Motor neuron (in vitro differentiated cells): ENCODE measurements at regions not wholly inside any gene's neighbourhood (a gene's known extent, or its start where the extent isn't known, plus 50 kb on each side); places are given as distances from the start of the nearest gene placed in this dataset.

ENCODE experiments used
- ATAC-seq, 8 experiments: fragments of 200-7000 bp; cut with Tn5 transposase; replicated peaks in 6 of 8; 2 replicates each; pipeline ENCODE4 v1.8.0; 2021; ENCODE audit warnings: mild to moderate bottlenecking in 8 of 8, moderate library complexity in 8 of 8
- H3K27ac ChIP-seq, 2 donors: fragments of 250-450 bp; sonication (Bioruptor Pico); 2 replicates each; pipeline ENCODE4 v1.9.0; 2021; ENCODE audit warnings: antibody characterized with exemption in 2 of 2, mild to moderate bottlenecking in 2 of 2, moderate library complexity in 1 of 2
- H3K4me1 ChIP-seq, 2 donors: fragments of 250-450 bp; sonication (Bioruptor Pico); replicated peaks in 1 of 2; 2 replicates each; pipeline ENCODE4 v1.6.1; 2021; ENCODE audit warnings: antibody characterized with exemption in 2 of 2, mild to moderate bottlenecking in 2 of 2, moderate library complexity in 1 of 2
- H3K4me3 ChIP-seq, 5 donors: fragments of 250-450 bp; sonication (Bioruptor Pico); 2 replicates each; pipeline ENCODE4 v1.9.0; 2021; ENCODE audit warnings: antibody characterized with exemption in 5 of 5, mild to moderate bottlenecking in 5 of 5, moderate library complexity in 4 of 5
- WGBS, 10 experiments: fragments of 450-650 bp; shearing (Covaris generic); methylation state at CpG; one replicate each; pipeline ENCODE4 v1.0.0; 2022; 5-methylcytosine and 5-hydroxymethylcytosine counted together
- in situ Hi-C, 9 experiments: fragments of 400-800 bp; cut with MboI; loops; one replicate each; pipeline ENCODE4 v1.15.0; 2021; ENCODE audit warnings: low sequenced_read_pairs in 9 of 9, low pct_unique_long_range_greater_than_20kb in 2 of 9; ENCODE audit not compliant: unreplicated experiment in 9 of 9

DNA sequence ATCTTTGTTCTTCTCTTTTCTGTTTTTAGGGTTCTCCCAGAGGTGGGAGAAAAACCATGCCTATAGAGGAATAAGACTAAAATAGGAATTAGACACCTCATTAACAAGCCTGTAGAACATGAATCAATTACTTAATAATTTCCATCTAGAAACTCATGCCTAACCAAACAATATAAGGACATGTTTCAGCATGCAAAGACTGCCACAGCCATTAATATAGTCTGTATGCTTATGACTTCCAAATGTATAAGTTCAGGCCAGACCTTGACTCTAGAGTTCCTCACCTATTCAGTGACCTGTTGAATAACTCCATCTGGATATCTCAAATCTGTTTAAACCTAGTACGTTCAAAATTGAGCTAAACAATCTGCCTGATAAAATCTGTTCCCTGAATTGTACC is 304.6 kb downstream of the BMP4 start:
- 70 to 100% (median 88%) methylated on average over 1 of the region's 1 CpG; no CpG with 5 or more reads in 3 of the 10 experiments for WGBS, 10 experiments
- in situ Hi-C loops: no loop called here
- Histone ChIP-seq H3K4me1 (no peaks in the 10 kb centered on the region), H3K4me3 (no peak overlapping the region), H3K27ac (no peak overlapping the region)
- ATAC-seq: no peak

GRCh38 chr14:53651096-53651740 is 305.4 kb downstream of the BMP4 start:
- 20 to 100% (median 86%) methylated on average over 1 to 3 of the region's 3 CpGs for WGBS, 10 experiments
- ATAC-seq: no peak
- no peaks in the 10 kb centered on the region for H3K4me1 ChIP-seq
- H3K4me3 ChIP-seq: no peak overlapping the region
- in situ Hi-C loops: no loop called here
- H3K27ac ChIP-seq: no peak overlapping the region

- no peaks in the 10 kb centered on the region for H3K4me1 ChIP-seq
- H3K4me3 ChIP-seq: no peak overlapping the region
- ATAC-seq: no peak
- in situ Hi-C loops: no loop called here
- H3K27ac ChIP-seq: no peak overlapping the region
Measured at GRCh38 chr14:53646925-53647324, 309.7 kb downstream of the BMP4 start.

DNA sequence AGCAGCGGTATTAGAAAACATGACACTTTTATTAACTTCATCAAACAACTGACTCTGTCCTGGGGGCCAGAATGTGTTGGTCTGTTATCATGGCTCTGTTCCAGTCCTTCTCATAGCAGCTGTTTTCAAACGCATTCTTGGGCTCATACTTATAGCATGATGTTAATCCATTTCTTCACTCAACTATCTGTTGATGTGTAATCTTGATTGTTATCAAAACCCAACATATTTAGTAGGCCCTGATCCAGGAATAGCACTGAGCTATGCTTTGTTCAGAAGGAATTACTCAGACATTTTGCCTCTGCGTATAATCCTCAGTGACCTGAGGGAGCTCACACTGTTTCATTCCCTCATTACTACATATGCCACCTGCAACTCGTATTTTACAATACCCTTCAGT is 315.9 kb downstream of the BMP4 start:
- H3K27ac ChIP-seq: no peak overlapping the region
- no peaks in the 10 kb centered on the region for H3K4me1 ChIP-seq
- no peak overlapping the region for H3K4me3 ChIP-seq
- no peak for ATAC-seq
- in situ Hi-C loops: no loop called here
- 29 to 100% (median 78%) methylated on average over 1 to 4 of the region's 4 CpGs; no CpG with 5 or more reads in 1 of the 10 experiments for whole genome bisulfite sequencing, 10 experiments

- in situ Hi-C loops: no loop called here
- 75 to 100% (median 94%) methylated on average over 1 of the region's 1 CpG; no CpG with 5 or more reads in 6 of the 10 experiments for WGBS, 10 experiments
- H3K27ac ChIP-seq: no peak overlapping the region
- peak in 2 of 8 experiments; percentile 84 to 87 for ATAC-seq
- H3K4me3 ChIP-seq: no peak overlapping the region
- no peaks in the 10 kb centered on the region for H3K4me1 ChIP-seq
Measured at GRCh38 chr14:53638966-53639365, 317.7 kb downstream of the BMP4 start.

GRCh38 chr14:53634793-53635192 is 321.8 kb downstream of the BMP4 start:
- no peaks in the 10 kb centered on the region for H3K4me1 ChIP-seq
- no peak overlapping the region for H3K27ac ChIP-seq
- in situ Hi-C loops: no loop called here
- H3K4me3 ChIP-seq: no peak overlapping the region
- no peak for ATAC-seq
- 14 to 96% (median 87%) methylated on average over 2 to 4 of the region's 4 CpGs; no CpG with 5 or more reads in 1 of the 10 experiments for WGBS, 10 experiments

- Histone ChIP-seq H3K27ac (no peak overlapping the region), H3K4me1 (no peaks in the 10 kb centered on the region), H3K4me3 (no peak overlapping the region)
- 23 to 95% (median 77%) methylated on average over 1 to 5 of the region's 5 CpGs; no CpG with 5 or more reads in 2 of the 10 experiments for WGBS, 10 experiments
- ATAC-seq: no peak
- in situ Hi-C loops: no loop called here
Measured at GRCh38 chr14:53630336-53630735, 326.3 kb downstream of the BMP4 start.

DNA sequence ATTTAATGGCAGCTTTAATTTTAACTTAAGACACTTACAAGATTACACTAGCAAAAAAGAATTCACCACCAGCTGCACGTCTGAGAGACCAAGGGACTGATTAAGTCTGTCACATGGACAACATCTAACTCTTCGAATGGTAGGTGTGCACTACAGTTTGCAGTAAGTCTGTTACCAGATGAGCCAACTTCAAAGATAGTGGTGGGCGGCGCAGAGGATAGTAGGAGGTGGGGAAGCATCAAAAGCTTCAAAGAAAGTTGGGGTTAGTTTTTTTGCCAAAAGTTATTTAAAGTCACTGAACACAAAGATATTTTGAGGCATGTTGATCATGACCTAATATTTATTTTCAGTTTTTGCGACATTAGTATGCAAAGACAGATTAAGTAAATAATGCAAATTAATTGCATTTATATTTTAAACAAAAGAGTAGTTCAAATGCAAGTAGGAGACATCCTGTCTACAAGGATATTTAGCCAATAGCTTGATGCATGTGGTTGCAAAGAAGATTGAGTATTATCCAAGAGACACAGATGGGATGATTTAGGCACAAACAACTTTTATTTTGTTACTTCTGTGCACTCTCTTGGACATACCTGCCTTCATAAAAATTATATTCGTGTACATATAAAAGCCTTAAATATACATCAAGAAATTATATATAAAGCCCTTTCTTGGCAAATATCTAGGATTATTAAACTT is 327.7 kb downstream of the BMP4 start:
- WGBS, 10 experiments: 0 to 100% (median 66%) methylated on average over 2 to 6 of the region's 6 CpGs
- Histone ChIP-seq H3K4me3 (no peak overlapping the region), H3K4me1 (no peaks in the 10 kb centered on the region), H3K27ac (no peak overlapping the region)
- ATAC-seq: peak in 1 of 8 experiments; percentile 39
- in situ Hi-C loops: no loop called here

GRCh38 chr14:53628261-53628660 is 328.4 kb downstream of the BMP4 start:
- Histone ChIP-seq H3K27ac (no peak overlapping the region), H3K4me3 (no peak overlapping the region), H3K4me1 (no peaks in the 10 kb centered on the region)
- ATAC-seq: no peak
- in situ Hi-C loops: no loop called here
- WGBS, 10 experiments: 25 to 91% (median 45%) methylated on average over 1 of the region's 1 CpG; no CpG with 5 or more reads in 2 of the 10 experiments

GRCh38 chr14:53626761-53627160 is 329.9 kb downstream of the BMP4 start:
- 14 to 71% (median 50%) methylated on average over 1 to 2 of the region's 2 CpGs; no CpG with 5 or more reads in 2 of the 10 experiments for WGBS, 10 experiments

DNA sequence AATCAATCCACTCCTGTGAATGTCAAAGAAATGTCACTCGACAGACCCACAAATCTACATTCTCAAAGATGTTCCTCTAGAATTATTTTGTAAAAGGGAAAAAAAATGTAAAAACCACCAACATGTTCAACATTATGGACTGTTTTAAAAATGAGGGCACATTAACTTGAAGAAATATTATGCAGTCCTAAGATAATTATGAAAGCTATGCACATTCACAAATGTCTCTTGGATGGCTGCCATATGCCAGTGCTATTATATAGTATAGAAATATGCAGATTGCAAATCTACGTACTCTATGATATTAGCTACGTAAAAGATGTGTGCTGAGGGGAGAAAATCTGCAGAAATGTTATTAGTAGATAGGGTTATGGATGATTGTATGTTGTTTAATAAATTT is 334.2 kb downstream of the BMP4 start:
- Histone ChIP-seq H3K27ac (no peak overlapping the region), H3K4me1 (no peaks in the 10 kb centered on the region), H3K4me3 (no peak overlapping the region)
- peak in 2 of 8 experiments; percentile 45 to 73 for ATAC-seq
- 5 to 100% (median 82%) methylated on average over 1 to 3 of the region's 3 CpGs; no CpG with 5 or more reads in 1 of the 10 experiments for WGBS, 10 experiments
- in situ Hi-C loops: no loop called here

More at GRCh38 chr14:53626761-53627160, 329.9 kb downstream of the BMP4 start:
- in situ Hi-C loops: no loop called here
- no peak overlapping the region for H3K27ac ChIP-seq
- no peaks in the 10 kb centered on the region for H3K4me1 ChIP-seq
- ATAC-seq: no peak
- no peak overlapping the region for H3K4me3 ChIP-seq

GRCh38 chr14:53621921-53622320 is 334.7 kb downstream of the BMP4 start:
- no peak overlapping the region for H3K4me3 ChIP-seq
- in situ Hi-C loops: no loop called here
- no peak overlapping the region for H3K27ac ChIP-seq
- no peaks in the 10 kb centered on the region for H3K4me1 ChIP-seq
- no peak for ATAC-seq
- WGBS, 10 experiments: 0 to 86% (median 57%) methylated on average over 1 to 2 of the region's 2 CpGs; no CpG with 5 or more reads in 1 of the 10 experiments

- Histone ChIP-seq H3K27ac (no peak overlapping the region), H3K4me1 (no peaks in the 10 kb centered on the region), H3K4me3 (no peak overlapping the region)
- in situ Hi-C loops: no loop called here
- no peak for ATAC-seq
- WGBS, 10 experiments: 40 to 100% (median 83%) methylated on average over 1 to 3 of the region's 3 CpGs; no CpG with 5 or more reads in 1 of the 10 experiments
Measured at GRCh38 chr14:53621433-53621832, 335.2 kb downstream of the BMP4 start.

DNA sequence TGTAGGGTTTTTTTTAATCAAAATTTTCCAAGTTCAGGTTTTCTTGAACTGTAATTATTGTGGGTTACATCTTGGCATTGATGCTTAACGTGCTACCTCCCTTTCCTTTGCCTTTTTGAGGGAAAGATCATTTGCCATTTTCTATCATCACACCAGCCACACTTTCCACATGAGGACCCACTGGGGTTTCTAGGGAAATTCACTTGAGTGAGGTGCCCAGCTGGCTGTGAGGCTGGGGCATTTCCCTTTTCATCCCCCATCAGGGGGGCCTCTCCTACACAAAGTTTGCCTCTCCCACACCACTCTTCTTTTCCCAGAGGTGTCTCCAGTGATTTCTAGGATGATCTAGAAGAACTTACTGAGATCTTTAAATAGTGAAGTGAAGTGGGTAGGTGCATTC is 335.7 kb downstream of the BMP4 start:
- H3K4me1 ChIP-seq: no peaks in the 10 kb centered on the region
- ATAC-seq: no peak
- in situ Hi-C loops: no loop called here
- no peak overlapping the region for H3K27ac ChIP-seq
- no peak overlapping the region for H3K4me3 ChIP-seq
- 50 to 88% (median 63%) methylated on average over 1 of the region's 1 CpG; no CpG with 5 or more reads in 5 of the 10 experiments for whole genome bisulfite sequencing, 10 experiments
